ENCODE measurements at regions not wholly inside any gene's neighbourhood (a gene's known extent, or its start where the extent isn't known, plus 50 kb on each side); places are given as distances from the start of the nearest gene placed in this dataset.

- Histone ChIP-seq H3K4me1 (ENCODE audit: low read depth) (no peaks in the 10 kb centered on the region), H3K27me3 (no peaks in the 10 kb centered on the region), H3K9me3 (ENCODE audit: low read depth) (no peaks in the 10 kb centered on the region), H3K27ac (no peak overlapping the region), H3K36me3 (no peaks in the 10 kb centered on the region), H3K4me3 (no peak overlapping the region)
- no peak for DNase-seq (ENCODE audit: low read depth in 1 of 2, low spot score in 1 of 2)
- TF ChIP-seq CTCF (IDR thresholded peaks at IDR 0.05; ENCODE audit: low read depth, low read length) = no peak
These were observed 70.4 kb upstream of the ARHGEF26 start for GRCh38 chr3:154050766-154051165.

DNA sequence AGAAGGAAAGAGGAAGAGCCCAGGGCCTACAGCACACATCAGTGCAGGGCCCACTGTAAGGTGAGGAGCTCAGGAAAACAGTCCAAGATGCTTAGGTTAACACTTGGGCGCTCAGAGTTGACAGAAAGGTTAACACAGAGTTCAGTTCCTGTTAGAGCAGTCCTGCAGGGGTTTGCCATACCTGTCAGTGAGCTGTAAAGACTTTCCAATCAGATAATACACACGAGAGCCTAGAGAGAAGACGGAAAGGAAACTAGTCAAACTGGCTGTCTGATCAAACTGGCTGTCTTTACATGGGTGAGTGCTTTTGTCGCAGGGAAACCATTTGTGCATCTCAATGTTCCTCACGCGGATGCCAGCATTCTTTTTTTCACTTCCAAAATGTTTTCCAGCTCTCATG lies 61.4 kb upstream of the ARHGEF26 start:
- peak; percentile 16 to 25 for DNase-seq (ENCODE audit: low read depth in 1 of 2, low spot score in 1 of 2)

GRCh38 chr3:154060238-154061000 lies 60.8 kb upstream of the ARHGEF26 start:
- H3K9me3 ChIP-seq (ENCODE audit: low read depth) = no peaks in the 10 kb centered on the region
- H3K4me1 ChIP-seq (ENCODE audit: low read depth) = peaks cover 21% of the 10 kb centered on the region
- no peaks in the 10 kb centered on the region for H3K27me3 ChIP-seq
- peak; percentile 46 to 97 for DNase-seq (ENCODE audit: low read depth in 1 of 2, low spot score in 1 of 2)
- H3K36me3 ChIP-seq = no peaks in the 10 kb centered on the region
- TF ChIP-seq CTCF (IDR thresholded peaks at IDR 0.05; ENCODE audit: low read depth, low read length) = no peak
- peak overlapping the region; percentile 11 for H3K27ac ChIP-seq
- H3K4me3 ChIP-seq = no peak overlapping the region

More for the DNA sequence above, 61.4 kb upstream of the ARHGEF26 start:
- no peak for TF ChIP-seq CTCF (IDR thresholded peaks at IDR 0.05; ENCODE audit: low read depth, low read length)
- Histone ChIP-seq H3K4me3 (no peak overlapping the region), H3K4me1 (ENCODE audit: low read depth) (peaks cover 21% of the 10 kb centered on the region), H3K36me3 (no peaks in the 10 kb centered on the region), H3K27ac (peak overlapping the region; percentile 11), H3K9me3 (ENCODE audit: low read depth) (no peaks in the 10 kb centered on the region), H3K27me3 (no peaks in the 10 kb centered on the region)

GRCh38 chr3:154061001-154061370 lies 60.2 kb upstream of the ARHGEF26 start:
- H3K27me3 ChIP-seq = no peaks in the 10 kb centered on the region
- H3K27ac ChIP-seq = peak overlapping the region; percentile 11
- H3K9me3 ChIP-seq (ENCODE audit: low read depth) = no peaks in the 10 kb centered on the region
- no peak for DNase-seq (ENCODE audit: low read depth in 1 of 2, low spot score in 1 of 2)
- H3K36me3 ChIP-seq = no peaks in the 10 kb centered on the region
- no peak for TF ChIP-seq CTCF (IDR thresholded peaks at IDR 0.05; ENCODE audit: low read depth, low read length)
- H3K4me3 ChIP-seq = no peak overlapping the region
- peaks cover 21% of the 10 kb centered on the region for H3K4me1 ChIP-seq (ENCODE audit: low read depth)

DNA sequence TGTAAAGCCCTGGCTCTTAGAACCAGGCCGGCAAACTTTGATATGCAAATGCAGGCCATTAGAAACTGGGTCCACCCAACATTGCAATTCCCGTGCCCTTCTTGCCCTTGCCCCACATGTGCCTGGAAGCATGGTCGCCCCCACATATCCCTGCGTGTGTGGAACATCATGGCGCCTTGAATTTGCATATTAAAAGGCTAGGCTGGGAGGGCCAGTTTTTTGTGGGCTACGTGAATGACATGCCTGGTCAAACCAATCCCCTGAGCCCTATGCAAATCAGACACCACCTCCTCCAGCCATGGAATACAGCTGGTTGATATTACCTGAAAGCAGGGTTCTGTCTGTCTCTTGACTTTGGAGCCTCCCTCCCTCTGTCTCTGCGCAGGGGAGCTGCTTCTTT lies 58.7 kb upstream of the ARHGEF26 start:
- H3K27me3 ChIP-seq = no peaks in the 10 kb centered on the region
- no peak for DNase-seq (ENCODE audit: low read depth in 1 of 2, low spot score in 1 of 2)
- no peaks in the 10 kb centered on the region for H3K36me3 ChIP-seq
- H3K4me3 ChIP-seq = no peak overlapping the region
- H3K9me3 ChIP-seq (ENCODE audit: low read depth) = no peaks in the 10 kb centered on the region
- H3K4me1 ChIP-seq (ENCODE audit: low read depth) = peaks cover 21% of the 10 kb centered on the region
- no peak overlapping the region for H3K27ac ChIP-seq
- no peak for TF ChIP-seq CTCF (IDR thresholded peaks at IDR 0.05; ENCODE audit: low read depth, low read length)

All from cardiac muscle cell (in vitro differentiated cells and primary cell).